ENCODE measurements at regions not wholly inside any gene's neighbourhood (a gene's known extent, or its start where the extent isn't known, plus 50 kb on each side); places are given as distances from the start of the nearest gene placed in this dataset.

- Mint-ChIP-seq H3K27me3 (no peaks in the 10 kb centered on the region), H3K9me3 (no peaks in the 10 kb centered on the region), H3K36me3 (ENCODE audit: low read depth) (no peaks in the 10 kb centered on the region), H3K4me3 (no peak overlapping the region), H3K27ac (no peak overlapping the region), H3K4me1 (no peaks in the 10 kb centered on the region)
- CTCF ChIA-PET, result no interaction called here
- POLR2A ChIA-PET, result no interaction called here
- DNase-seq, result no peak
These were observed 64.5 kb downstream of the TUSC1 start for GRCh38 chr9:25613709-25614108.

GRCh38 chr9:25603106-25603505 lies 75.1 kb downstream of the TUSC1 start:
- H3K4me3 Mint-ChIP-seq, result no peak overlapping the region
- no peaks in the 10 kb centered on the region for H3K4me1 Mint-ChIP-seq
- DNase-seq, result no peak
- POLR2A ChIA-PET, result no interaction called here
- peaks cover 5% of the 10 kb centered on the region for H3K9me3 Mint-ChIP-seq
- CTCF ChIA-PET, result no interaction called here
- H3K27ac Mint-ChIP-seq, result no peak overlapping the region
- H3K36me3 Mint-ChIP-seq (ENCODE audit: low read depth), result no peaks in the 10 kb centered on the region
- H3K27me3 Mint-ChIP-seq, result no peaks in the 10 kb centered on the region

GRCh38 chr9:25602400-25603044 lies 75.7 kb downstream of the TUSC1 start:
- Mint-ChIP-seq H3K27ac (no peak overlapping the region), H3K36me3 (ENCODE audit: low read depth) (no peaks in the 10 kb centered on the region), H3K9me3 (peaks cover 5% of the 10 kb centered on the region), H3K27me3 (no peaks in the 10 kb centered on the region), H3K4me3 (no peak overlapping the region), H3K4me1 (no peaks in the 10 kb centered on the region)
- ChIA-PET POLR2A (no interaction called here), CTCF (no interaction called here)
- DNase-seq, result no peak

GRCh38 chr9:25600501-25600900 lies 77.7 kb downstream of the TUSC1 start:
- no peaks in the 10 kb centered on the region for H3K4me1 Mint-ChIP-seq
- no peak overlapping the region for H3K4me3 Mint-ChIP-seq
- H3K27me3 Mint-ChIP-seq, result no peaks in the 10 kb centered on the region
- H3K36me3 Mint-ChIP-seq (ENCODE audit: low read depth), result no peaks in the 10 kb centered on the region
- ChIA-PET POLR2A (no interaction called here), CTCF (no interaction called here)
- H3K9me3 Mint-ChIP-seq, result peaks cover 2% of the 10 kb centered on the region
- no peak for DNase-seq
- H3K27ac Mint-ChIP-seq, result no peak overlapping the region

GRCh38 chr9:25584611-25585010 lies 93.6 kb downstream of the TUSC1 start:
- H3K9me3 Mint-ChIP-seq, result peaks cover 19% of the 10 kb centered on the region
- no peak overlapping the region for H3K27ac Mint-ChIP-seq
- no peaks in the 10 kb centered on the region for H3K27me3 Mint-ChIP-seq
- no peak overlapping the region for H3K4me3 Mint-ChIP-seq
- no peak for DNase-seq
- POLR2A ChIA-PET, result no interaction called here
- CTCF ChIA-PET, result no interaction called here
- H3K4me1 Mint-ChIP-seq, result no peaks in the 10 kb centered on the region
- H3K36me3 Mint-ChIP-seq (ENCODE audit: low read depth), result no peaks in the 10 kb centered on the region

- DNase-seq, result no peak
- no peak overlapping the region for H3K27ac Mint-ChIP-seq
- ChIA-PET CTCF (no interaction called here), POLR2A (no interaction called here)
- peaks cover 3% of the 10 kb centered on the region for H3K9me3 Mint-ChIP-seq
- no peak overlapping the region for H3K4me3 Mint-ChIP-seq
- no peaks in the 10 kb centered on the region for H3K4me1 Mint-ChIP-seq
- H3K27me3 Mint-ChIP-seq, result no peaks in the 10 kb centered on the region
- H3K36me3 Mint-ChIP-seq (ENCODE audit: low read depth), result no peaks in the 10 kb centered on the region
These were observed 105.0 kb downstream of the TUSC1 start for GRCh38 chr9:25573281-25573680.

- Mint-ChIP-seq H3K27ac (no peak overlapping the region), H3K36me3 (ENCODE audit: low read depth) (no peaks in the 10 kb centered on the region), H3K4me1 (no peaks in the 10 kb centered on the region), H3K4me3 (no peak overlapping the region), H3K9me3 (peaks cover 3% of the 10 kb centered on the region), H3K27me3 (no peaks in the 10 kb centered on the region)
- no peak for DNase-seq
- ChIA-PET POLR2A (no interaction called here), CTCF (no interaction called here)
These were observed 106.8 kb downstream of the TUSC1 start for GRCh38 chr9:25571491-25571890.

- Mint-ChIP-seq H3K27ac (no peak overlapping the region), H3K27me3 (no peaks in the 10 kb centered on the region), H3K36me3 (ENCODE audit: low read depth) (no peaks in the 10 kb centered on the region), H3K9me3 (peaks cover 2% of the 10 kb centered on the region), H3K4me3 (no peak overlapping the region), H3K4me1 (no peaks in the 10 kb centered on the region)
- no peak for DNase-seq
- POLR2A ChIA-PET, result no interaction called here
- CTCF ChIA-PET, result no interaction called here
These were observed 107.4 kb downstream of the TUSC1 start for GRCh38 chr9:25570802-25571201.

GRCh38 chr9:25562101-25562500 lies 116.1 kb downstream of the TUSC1 start:
- Mint-ChIP-seq H3K4me3 (no peak overlapping the region), H3K4me1 (no peaks in the 10 kb centered on the region), H3K27ac (no peak overlapping the region), H3K27me3 (no peaks in the 10 kb centered on the region), H3K36me3 (ENCODE audit: low read depth) (no peaks in the 10 kb centered on the region), H3K9me3 (peaks cover 7% of the 10 kb centered on the region)
- POLR2A ChIA-PET, result no interaction called here
- CTCF ChIA-PET, result no interaction called here
- no peak for DNase-seq

- POLR2A ChIA-PET, result no interaction called here
- Mint-ChIP-seq H3K36me3 (ENCODE audit: low read depth) (no peaks in the 10 kb centered on the region), H3K4me1 (no peaks in the 10 kb centered on the region), H3K27ac (no peak overlapping the region), H3K27me3 (no peaks in the 10 kb centered on the region), H3K4me3 (no peak overlapping the region), H3K9me3 (peaks cover 7% of the 10 kb centered on the region)
- CTCF ChIA-PET, result no interaction called here
- no peak for DNase-seq
These were observed 120.5 kb downstream of the TUSC1 start for GRCh38 chr9:25557645-25558300.

GRCh38 chr9:25556540-25556939 lies 121.7 kb downstream of the TUSC1 start:
- Mint-ChIP-seq H3K27ac (no peak overlapping the region), H3K36me3 (ENCODE audit: low read depth) (no peaks in the 10 kb centered on the region), H3K4me3 (no peak overlapping the region), H3K9me3 (peaks cover 7% of the 10 kb centered on the region), H3K27me3 (no peaks in the 10 kb centered on the region), H3K4me1 (no peaks in the 10 kb centered on the region)
- ChIA-PET CTCF (no interaction called here), POLR2A (no interaction called here)
- no peak for DNase-seq

GRCh38 chr9:25548847-25549246 lies 129.4 kb downstream of the TUSC1 start:
- DNase-seq, result no peak
- POLR2A ChIA-PET, result no interaction called here
- CTCF ChIA-PET, result no interaction called here
- Mint-ChIP-seq H3K27me3 (no peaks in the 10 kb centered on the region), H3K4me3 (no peak overlapping the region), H3K4me1 (no peaks in the 10 kb centered on the region), H3K36me3 (ENCODE audit: low read depth) (no peaks in the 10 kb centered on the region), H3K27ac (no peak overlapping the region), H3K9me3 (peaks cover 3% of the 10 kb centered on the region)

- Mint-ChIP-seq H3K27me3 (no peaks in the 10 kb centered on the region), H3K36me3 (ENCODE audit: low read depth) (no peaks in the 10 kb centered on the region), H3K27ac (no peak overlapping the region), H3K4me3 (no peak overlapping the region), H3K9me3 (no peaks in the 10 kb centered on the region), H3K4me1 (no peaks in the 10 kb centered on the region)
- CTCF ChIA-PET, result no interaction called here
- no peak for DNase-seq
- POLR2A ChIA-PET, result no interaction called here
These were observed 134.4 kb downstream of the TUSC1 start for GRCh38 chr9:25543806-25544205.

- Mint-ChIP-seq H3K27me3 (no peaks in the 10 kb centered on the region), H3K9me3 (no peaks in the 10 kb centered on the region), H3K36me3 (ENCODE audit: low read depth) (no peaks in the 10 kb centered on the region), H3K4me1 (no peaks in the 10 kb centered on the region), H3K4me3 (no peak overlapping the region), H3K27ac (no peak overlapping the region)
- DNase-seq, result no peak
- POLR2A ChIA-PET, result no interaction called here
- CTCF ChIA-PET, result no interaction called here
These were observed 135.9 kb downstream of the TUSC1 start for GRCh38 chr9:25542319-25542718.
